B cell (primary cell): ENCODE measurements at regions not wholly inside any gene's neighbourhood (a gene's known extent, or its start where the extent isn't known, plus 50 kb on each side); places are given as distances from the start of the nearest gene placed in this dataset.

Source experiments
- EZH2 ChIP-seq: IDR thresholded peaks from 2 replicates; pipeline ENCODE4 v1.6.1; 2012; ENCODE audit warnings: borderline replicate concordance, low read depth, mild to moderate bottlenecking, moderate library complexity, low read length; ENCODE audit not compliant: insufficient read depth, poor library complexity, severe bottlenecking
- TF ChIP-seq, protein P1 (sequence below): fragments of 200-600 bp; IDR thresholded peaks from one replicate; pipeline ENCODE4 v1.8.0; 2022; ENCODE audit warnings: antibody characterized with exemption, mild to moderate bottlenecking

DNA sequence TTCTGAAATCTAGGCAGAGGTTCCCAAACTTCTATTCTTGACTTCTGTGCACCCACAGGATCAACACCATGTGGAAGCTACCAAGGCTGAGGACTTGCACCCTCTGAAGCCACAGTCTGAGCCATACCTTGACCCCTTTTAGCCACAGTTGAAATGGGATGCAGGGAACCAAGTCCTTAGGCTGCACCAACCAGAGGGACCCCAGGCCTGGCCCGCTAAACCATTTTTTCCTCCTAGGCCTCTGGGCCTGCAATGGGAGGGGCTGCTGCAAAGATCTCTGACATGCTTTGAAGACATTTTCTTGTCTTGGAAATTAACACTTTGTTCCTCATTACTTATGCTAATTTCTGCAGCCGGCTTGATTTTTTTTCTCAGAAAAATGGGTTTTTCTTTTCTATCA lies 133.9 kb upstream of the TSPAN8 start:
- TF ChIP-seq, protein P1, sequence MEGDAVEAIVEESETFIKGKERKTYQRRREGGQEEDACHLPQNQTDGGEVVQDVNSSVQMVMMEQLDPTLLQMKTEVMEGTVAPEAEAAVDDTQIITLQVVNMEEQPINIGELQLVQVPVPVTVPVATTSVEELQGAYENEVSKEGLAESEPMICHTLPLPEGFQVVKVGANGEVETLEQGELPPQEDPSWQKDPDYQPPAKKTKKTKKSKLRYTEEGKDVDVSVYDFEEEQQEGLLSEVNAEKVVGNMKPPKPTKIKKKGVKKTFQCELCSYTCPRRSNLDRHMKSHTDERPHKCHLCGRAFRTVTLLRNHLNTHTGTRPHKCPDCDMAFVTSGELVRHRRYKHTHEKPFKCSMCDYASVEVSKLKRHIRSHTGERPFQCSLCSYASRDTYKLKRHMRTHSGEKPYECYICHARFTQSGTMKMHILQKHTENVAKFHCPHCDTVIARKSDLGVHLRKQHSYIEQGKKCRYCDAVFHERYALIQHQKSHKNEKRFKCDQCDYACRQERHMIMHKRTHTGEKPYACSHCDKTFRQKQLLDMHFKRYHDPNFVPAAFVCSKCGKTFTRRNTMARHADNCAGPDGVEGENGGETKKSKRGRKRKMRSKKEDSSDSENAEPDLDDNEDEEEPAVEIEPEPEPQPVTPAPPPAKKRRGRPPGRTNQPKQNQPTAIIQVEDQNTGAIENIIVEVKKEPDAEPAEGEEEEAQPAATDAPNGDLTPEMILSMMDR = no peak
- TF ChIP-seq EZH2 = no peak
